Neural cell (in vitro differentiated cells): ENCODE measurements at regions not wholly inside any gene's neighbourhood (a gene's known extent, or its start where the extent isn't known, plus 50 kb on each side); places are given as distances from the start of the nearest gene placed in this dataset.

Source experiments
- H2AFZ ChIP-seq: fragments of 200-600, 300-800 bp; sonication (generic), shearing (Covaris generic); 2 replicates; pipeline ENCODE4 v1.6.0; 2014; ENCODE audit warnings: low read depth, mild to moderate bottlenecking, antibody characterized with exemption, low read length, moderate library complexity
- H3F3A ChIP-seq: fragments of 200-600 bp; shearing (Covaris generic); 2 replicates; pipeline ENCODE4 v1.6.1; 2016; ENCODE audit warnings: mild to moderate bottlenecking, moderate library complexity, mixed read lengths, antibody characterized with exemption, low read length; ENCODE audit not compliant: insufficient read depth, poor library complexity, severe bottlenecking
- H3K27ac ChIP-seq: fragments of 200-600, 300-800 bp; sonication (generic), shearing (Covaris generic); 2 replicates; pipeline ENCODE4 v1.5.1; 2014; ENCODE audit warnings: mild to moderate bottlenecking, low read length, moderate library complexity
- H3K27me3 ChIP-seq: fragments of 300-800, 200-600 bp; sonication (generic), shearing (Covaris generic); 2 replicates; pipeline ENCODE4 v1.6.0; 2014; ENCODE audit warnings: mild to moderate bottlenecking, low read depth, low read length, moderate library complexity; ENCODE audit not compliant: insufficient read depth
- H3K36me3 ChIP-seq: fragments of 300-800, 200-600 bp; sonication (generic), shearing (Covaris generic); 2 replicates; pipeline ENCODE4 v1.5.1; 2014; ENCODE audit warnings: mild to moderate bottlenecking, antibody characterized with exemption, low read length, moderate library complexity; ENCODE audit not compliant: insufficient read depth
- H3K4me2 ChIP-seq: fragments of 300-800, 200-600 bp; sonication (generic), shearing (Covaris generic); 2 replicates; pipeline ENCODE4 v1.6.0; 2014; ENCODE audit warnings: mild to moderate bottlenecking, low read length
- H3K4me3 ChIP-seq: fragments of 300-800, 200-600 bp; sonication (generic), shearing (Covaris generic); 2 replicates; pipeline ENCODE4 v1.5.1; 2014; ENCODE audit warnings: mild to moderate bottlenecking, low read length, moderate library complexity
- H3K79me2 ChIP-seq: fragments of 200-600 bp; shearing (Covaris generic); replicated peaks from 2 replicates; pipeline ENCODE4 v1.6.0; 2014; ENCODE audit warnings: mild to moderate bottlenecking, low read length, moderate library complexity; ENCODE audit not compliant: insufficient read depth
- H3K9ac ChIP-seq: fragments of 300-800, 200-600 bp; sonication (generic), shearing (Covaris generic); 2 replicates; pipeline ENCODE4 v1.6.1; 2016; ENCODE audit warnings: mild to moderate bottlenecking, low read length, mixed read lengths
- H3K9me2 ChIP-seq: fragments of 200-600 bp; shearing (Covaris generic); 2 replicates; pipeline ENCODE4 v1.6.1; 2016; ENCODE audit warnings: mild to moderate bottlenecking, low read length, mixed read lengths; ENCODE audit not compliant: insufficient read depth
- H3K9me3 ChIP-seq: fragments of 200-600, 300-800 bp; sonication (generic), shearing (Covaris generic); 2 replicates; pipeline ENCODE4 v1.6.1; 2016; ENCODE audit warnings: mild to moderate bottlenecking, mixed run types, low read length, moderate library complexity, mixed read lengths
- H4K20me1 ChIP-seq: fragments of 200-600 bp; shearing (Covaris generic); 2 replicates; pipeline ENCODE4 v1.6.1; 2016; ENCODE audit warnings: mild to moderate bottlenecking, mixed run types; ENCODE audit not compliant: insufficient read depth
- EP300 ChIP-seq: fragments of 450-650 bp; conservative IDR thresholded peaks from 2 replicates; pipeline ENCODE4 v1.6.1; 2014; ENCODE audit warnings: antibody characterized with exemption, mild to moderate bottlenecking, moderate library complexity; ENCODE audit not compliant: poor library complexity, severe bottlenecking
- EZH2 ChIP-seq: fragments of 200-600, 300-800 bp; shearing (Covaris generic), sonication (generic); IDR thresholded peaks from 2 replicates; pipeline ENCODE4 v1.6.1; 2014; ENCODE audit warnings: antibody characterized with exemption, low read length, borderline replicate concordance, mild to moderate bottlenecking; ENCODE audit not compliant: insufficient read depth, poor library complexity, severe bottlenecking
- MXI1 ChIP-seq: fragments of 450-650 bp; conservative IDR thresholded peaks from 2 replicates; pipeline ENCODE4 v1.6.1; 2014; ENCODE audit warnings: antibody characterized with exemption, mild to moderate bottlenecking; ENCODE audit not compliant: poor library complexity, severe bottlenecking
- POLR2AphosphoS5 ChIP-seq: IDR thresholded peaks from 2 replicates; pipeline ENCODE4 v1.6.1; 2012
- RAD21 ChIP-seq: fragments of 450-650 bp; conservative IDR thresholded peaks from 2 replicates; pipeline ENCODE4 v1.6.1; 2014; ENCODE audit warnings: antibody characterized with exemption, mild to moderate bottlenecking, moderate library complexity
- SMC3 ChIP-seq: fragments of 450-650 bp; conservative IDR thresholded peaks from 2 replicates; pipeline ENCODE4 v1.6.1; 2014; ENCODE audit warnings: antibody characterized with exemption, mild to moderate bottlenecking, moderate library complexity; ENCODE audit not compliant: poor library complexity
- TAF1 ChIP-seq: IDR thresholded peaks from 2 replicates; pipeline ENCODE4 v1.6.1; 2012; ENCODE audit warnings: low read depth
- TF ChIP-seq, protein P1 (sequence below): fragments of 450-650 bp; IDR thresholded peaks from 2 replicates; pipeline ENCODE4 v1.5.1; 2014; ENCODE audit warnings: antibody characterized with exemption, mild to moderate bottlenecking, moderate library complexity; ENCODE audit not compliant: poor library complexity, severe bottlenecking
- TF ChIP-seq, protein P2 (sequence below): IDR thresholded peaks from 2 replicates; pipeline ENCODE4 v1.6.1; 2012; ENCODE audit warnings: borderline replicate concordance

DNA sequence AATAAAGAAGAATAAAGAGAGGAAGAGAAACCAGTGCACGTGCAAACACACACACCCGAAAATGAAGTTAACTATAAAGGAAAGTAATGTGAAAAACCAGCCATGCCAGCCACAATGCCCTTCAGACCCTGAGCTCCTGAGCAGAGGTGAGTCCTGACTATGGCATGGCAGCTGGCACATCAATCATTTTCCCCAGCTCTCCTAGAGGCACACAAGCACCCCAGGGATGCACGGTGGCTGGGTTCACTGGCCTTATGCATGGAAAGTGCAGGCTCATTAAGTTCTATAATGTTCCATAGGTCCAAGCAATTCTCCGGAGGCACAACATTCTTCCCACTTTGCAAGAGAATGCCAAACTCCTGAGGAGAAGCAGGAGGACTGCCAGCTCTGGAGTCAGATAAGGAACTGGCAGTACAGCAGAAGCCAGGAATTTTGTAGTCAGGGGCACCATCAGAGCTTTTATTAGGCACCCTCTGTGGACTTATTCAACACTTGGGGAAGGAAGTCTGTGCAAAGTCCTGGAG lies 175.0 kb upstream of the PRDM1 start:
- Histone ChIP-seq H3K4me2 (no peak overlapping the region), H2AFZ (no peak overlapping the region), H4K20me1 (no peaks in the 10 kb centered on the region), H3K27me3 (no peaks in the 10 kb centered on the region), H3K79me2 (no peaks in the 10 kb centered on the region), H3K4me3 (no peak overlapping the region), H3F3A (no peaks in the 10 kb centered on the region), H3K9me3 (no peaks in the 10 kb centered on the region), H3K27ac (no peak overlapping the region), H3K9ac (no peak overlapping the region), H3K9me2 (no peaks in the 10 kb centered on the region), H3K36me3 (no peaks in the 10 kb centered on the region)
- TF ChIP-seq, protein P1, sequence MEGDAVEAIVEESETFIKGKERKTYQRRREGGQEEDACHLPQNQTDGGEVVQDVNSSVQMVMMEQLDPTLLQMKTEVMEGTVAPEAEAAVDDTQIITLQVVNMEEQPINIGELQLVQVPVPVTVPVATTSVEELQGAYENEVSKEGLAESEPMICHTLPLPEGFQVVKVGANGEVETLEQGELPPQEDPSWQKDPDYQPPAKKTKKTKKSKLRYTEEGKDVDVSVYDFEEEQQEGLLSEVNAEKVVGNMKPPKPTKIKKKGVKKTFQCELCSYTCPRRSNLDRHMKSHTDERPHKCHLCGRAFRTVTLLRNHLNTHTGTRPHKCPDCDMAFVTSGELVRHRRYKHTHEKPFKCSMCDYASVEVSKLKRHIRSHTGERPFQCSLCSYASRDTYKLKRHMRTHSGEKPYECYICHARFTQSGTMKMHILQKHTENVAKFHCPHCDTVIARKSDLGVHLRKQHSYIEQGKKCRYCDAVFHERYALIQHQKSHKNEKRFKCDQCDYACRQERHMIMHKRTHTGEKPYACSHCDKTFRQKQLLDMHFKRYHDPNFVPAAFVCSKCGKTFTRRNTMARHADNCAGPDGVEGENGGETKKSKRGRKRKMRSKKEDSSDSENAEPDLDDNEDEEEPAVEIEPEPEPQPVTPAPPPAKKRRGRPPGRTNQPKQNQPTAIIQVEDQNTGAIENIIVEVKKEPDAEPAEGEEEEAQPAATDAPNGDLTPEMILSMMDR, result no peak
- TF ChIP-seq EZH2 (no peak), TAF1 (no peak), MXI1 (no peak), POLR2AphosphoS5 (no peak), EP300 (no peak), RAD21 (no peak), SMC3 (no peak)
- TF ChIP-seq, protein P2, sequence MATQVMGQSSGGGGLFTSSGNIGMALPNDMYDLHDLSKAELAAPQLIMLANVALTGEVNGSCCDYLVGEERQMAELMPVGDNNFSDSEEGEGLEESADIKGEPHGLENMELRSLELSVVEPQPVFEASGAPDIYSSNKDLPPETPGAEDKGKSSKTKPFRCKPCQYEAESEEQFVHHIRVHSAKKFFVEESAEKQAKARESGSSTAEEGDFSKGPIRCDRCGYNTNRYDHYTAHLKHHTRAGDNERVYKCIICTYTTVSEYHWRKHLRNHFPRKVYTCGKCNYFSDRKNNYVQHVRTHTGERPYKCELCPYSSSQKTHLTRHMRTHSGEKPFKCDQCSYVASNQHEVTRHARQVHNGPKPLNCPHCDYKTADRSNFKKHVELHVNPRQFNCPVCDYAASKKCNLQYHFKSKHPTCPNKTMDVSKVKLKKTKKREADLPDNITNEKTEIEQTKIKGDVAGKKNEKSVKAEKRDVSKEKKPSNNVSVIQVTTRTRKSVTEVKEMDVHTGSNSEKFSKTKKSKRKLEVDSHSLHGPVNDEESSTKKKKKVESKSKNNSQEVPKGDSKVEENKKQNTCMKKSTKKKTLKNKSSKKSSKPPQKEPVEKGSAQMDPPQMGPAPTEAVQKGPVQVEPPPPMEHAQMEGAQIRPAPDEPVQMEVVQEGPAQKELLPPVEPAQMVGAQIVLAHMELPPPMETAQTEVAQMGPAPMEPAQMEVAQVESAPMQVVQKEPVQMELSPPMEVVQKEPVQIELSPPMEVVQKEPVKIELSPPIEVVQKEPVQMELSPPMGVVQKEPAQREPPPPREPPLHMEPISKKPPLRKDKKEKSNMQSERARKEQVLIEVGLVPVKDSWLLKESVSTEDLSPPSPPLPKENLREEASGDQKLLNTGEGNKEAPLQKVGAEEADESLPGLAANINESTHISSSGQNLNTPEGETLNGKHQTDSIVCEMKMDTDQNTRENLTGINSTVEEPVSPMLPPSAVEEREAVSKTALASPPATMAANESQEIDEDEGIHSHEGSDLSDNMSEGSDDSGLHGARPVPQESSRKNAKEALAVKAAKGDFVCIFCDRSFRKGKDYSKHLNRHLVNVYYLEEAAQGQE, result no peak

DNA sequence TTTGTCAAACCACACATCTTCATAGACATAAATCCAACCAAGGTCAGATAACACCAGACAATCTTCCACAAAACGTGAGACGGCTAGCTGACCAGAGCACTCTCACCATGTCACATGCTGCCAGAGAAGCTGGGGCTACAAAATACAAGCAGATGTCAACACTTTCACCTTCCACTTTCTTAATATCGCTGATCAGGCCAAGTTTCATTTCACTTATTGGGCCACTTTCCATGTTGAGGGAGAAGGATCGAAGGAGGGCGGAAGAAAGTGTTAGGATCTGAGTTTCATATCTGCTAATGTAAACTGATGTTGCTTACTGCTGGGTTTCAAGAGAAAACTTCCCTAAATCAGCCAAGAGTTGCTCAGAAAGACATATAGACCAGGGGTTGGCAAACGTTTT lies 177.0 kb upstream of the PRDM1 start:
- Histone ChIP-seq H3K9me3 (no peaks in the 10 kb centered on the region), H3F3A (no peaks in the 10 kb centered on the region), H4K20me1 (no peaks in the 10 kb centered on the region), H3K4me3 (no peak overlapping the region), H3K9ac (no peak overlapping the region), H2AFZ (no peak overlapping the region), H3K4me2 (no peak overlapping the region), H3K79me2 (no peaks in the 10 kb centered on the region), H3K27ac (no peak overlapping the region), H3K27me3 (no peaks in the 10 kb centered on the region), H3K9me2 (no peaks in the 10 kb centered on the region), H3K36me3 (no peaks in the 10 kb centered on the region)
- TF ChIP-seq SMC3 (no peak), TAF1 (no peak), MXI1 (no peak), EP300 (no peak), POLR2AphosphoS5 (no peak), EZH2 (no peak), RAD21 (no peak)
- TF ChIP-seq, protein P1, result no peak
- TF ChIP-seq, protein P2, result no peak
